ENCODE measurements at regions not wholly inside any gene's neighbourhood (a gene's known extent, or its start where the extent isn't known, plus 50 kb on each side); places are given as distances from the start of the nearest gene placed in this dataset.

- H3K4me1 ChIP-seq (ENCODE audit: control insufficient read depth, insufficient read depth, low read length), result no peaks in the 10 kb centered on the region
- no peaks in the 10 kb centered on the region for H3K9me3 ChIP-seq (ENCODE audit: control insufficient read depth, insufficient read depth, low read length)
- WGBS (ENCODE audit: insufficient coverage), result 54% methylated on average over 3 of the region's 4 CpGs
- no peaks in the 10 kb centered on the region for H3K27me3 ChIP-seq (ENCODE audit: control insufficient read depth, insufficient read depth, low read length)
- no peak for DNase-seq (ENCODE audit: low read depth in 4 of 6, low spot score in 6 of 6)
- H3K27ac ChIP-seq (ENCODE audit: low read depth, low read length), result no peak overlapping the region
- no peaks in the 10 kb centered on the region for H3K36me3 ChIP-seq (ENCODE audit: control insufficient read depth, insufficient read depth, low read length)
- no peak overlapping the region for H3K4me3 ChIP-seq (ENCODE audit: low read depth, low read length)
Measured at GRCh38 chr7:46669028-46669427, 748.0 kb upstream of the IGFBP3 start.

- 100% methylated on average over 1 of the region's 1 CpG for WGBS (ENCODE audit: insufficient coverage)
- H3K27me3 ChIP-seq (ENCODE audit: control insufficient read depth, insufficient read depth, low read length), result no peaks in the 10 kb centered on the region
- no peaks in the 10 kb centered on the region for H3K9me3 ChIP-seq (ENCODE audit: control insufficient read depth, insufficient read depth, low read length)
- peak in 2 of 6 donors; percentile 15 to 19 for DNase-seq (ENCODE audit: low read depth in 4 of 6, low spot score in 6 of 6)
- no peaks in the 10 kb centered on the region for H3K4me1 ChIP-seq (ENCODE audit: control insufficient read depth, insufficient read depth, low read length)
- H3K4me3 ChIP-seq (ENCODE audit: low read depth, low read length), result no peak overlapping the region
- no peaks in the 10 kb centered on the region for H3K36me3 ChIP-seq (ENCODE audit: control insufficient read depth, insufficient read depth, low read length)
- H3K27ac ChIP-seq (ENCODE audit: low read depth, low read length), result no peak overlapping the region
Measured at GRCh38 chr7:46664453-46664852, 743.4 kb upstream of the IGFBP3 start.

- no peak for DNase-seq (ENCODE audit: low read depth in 4 of 6, low spot score in 6 of 6)
- H3K36me3 ChIP-seq (ENCODE audit: control insufficient read depth, insufficient read depth, low read length), result no peaks in the 10 kb centered on the region
- no peaks in the 10 kb centered on the region for H3K9me3 ChIP-seq (ENCODE audit: control insufficient read depth, insufficient read depth, low read length)
- H3K27me3 ChIP-seq (ENCODE audit: control insufficient read depth, insufficient read depth, low read length), result no peaks in the 10 kb centered on the region
- H3K27ac ChIP-seq (ENCODE audit: low read depth, low read length), result no peak overlapping the region
- 90% methylated on average over 2 of the region's 3 CpGs for WGBS (ENCODE audit: insufficient coverage)
- H3K4me3 ChIP-seq (ENCODE audit: low read depth, low read length), result no peak overlapping the region
- no peaks in the 10 kb centered on the region for H3K4me1 ChIP-seq (ENCODE audit: control insufficient read depth, insufficient read depth, low read length)
Measured at GRCh38 chr7:46663025-46663424, 742.0 kb upstream of the IGFBP3 start.

DNA sequence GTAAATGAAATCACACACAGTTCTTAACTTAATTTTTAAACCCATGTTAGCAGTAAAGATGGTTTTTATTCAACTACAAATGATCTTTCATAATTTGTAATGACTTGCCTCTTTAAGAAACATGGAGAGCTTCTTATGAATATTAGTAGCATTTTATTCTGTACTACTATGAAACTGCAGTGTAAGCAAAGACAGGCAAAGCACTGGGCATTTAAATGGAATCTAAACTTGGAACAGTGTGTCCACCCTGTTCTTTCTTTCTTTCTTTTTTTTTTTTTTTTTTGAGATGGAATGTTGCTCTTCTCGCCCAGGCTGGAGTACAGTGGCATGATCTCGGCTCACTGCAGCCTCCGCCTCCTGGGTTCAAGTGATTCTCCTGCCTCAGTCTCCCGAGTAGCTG lies 740.4 kb upstream of the IGFBP3 start:
- DNase-seq (ENCODE audit: low read depth in 4 of 6, low spot score in 6 of 6), result no peak
- no CpG with 5 or more reads among the region's 4 CpGs for WGBS (ENCODE audit: insufficient coverage)

GRCh38 chr7:46660402-46660980 lies 739.4 kb upstream of the IGFBP3 start:
- no peak overlapping the region for H3K4me3 ChIP-seq (ENCODE audit: low read depth, low read length)
- H3K27me3 ChIP-seq (ENCODE audit: control insufficient read depth, insufficient read depth, low read length), result no peaks in the 10 kb centered on the region
- no peaks in the 10 kb centered on the region for H3K9me3 ChIP-seq (ENCODE audit: control insufficient read depth, insufficient read depth, low read length)
- WGBS (ENCODE audit: insufficient coverage), result 100% methylated on average over 1 of the region's 2 CpGs
- DNase-seq (ENCODE audit: low read depth in 4 of 6, low spot score in 6 of 6), result no peak
- H3K36me3 ChIP-seq (ENCODE audit: control insufficient read depth, insufficient read depth, low read length), result no peaks in the 10 kb centered on the region
- no peaks in the 10 kb centered on the region for H3K4me1 ChIP-seq (ENCODE audit: control insufficient read depth, insufficient read depth, low read length)
- no peak overlapping the region for H3K27ac ChIP-seq (ENCODE audit: low read depth, low read length)

More for the DNA sequence above, 740.4 kb upstream of the IGFBP3 start:
- no peaks in the 10 kb centered on the region for H3K4me1 ChIP-seq (ENCODE audit: control insufficient read depth, insufficient read depth, low read length)
- no peaks in the 10 kb centered on the region for H3K36me3 ChIP-seq (ENCODE audit: control insufficient read depth, insufficient read depth, low read length)
- H3K4me3 ChIP-seq (ENCODE audit: low read depth, low read length), result no peak overlapping the region
- no peaks in the 10 kb centered on the region for H3K9me3 ChIP-seq (ENCODE audit: control insufficient read depth, insufficient read depth, low read length)
- no peak overlapping the region for H3K27ac ChIP-seq (ENCODE audit: low read depth, low read length)
- no peaks in the 10 kb centered on the region for H3K27me3 ChIP-seq (ENCODE audit: control insufficient read depth, insufficient read depth, low read length)

- no peaks in the 10 kb centered on the region for H3K27me3 ChIP-seq (ENCODE audit: control insufficient read depth, insufficient read depth, low read length)
- H3K27ac ChIP-seq (ENCODE audit: low read depth, low read length), result no peak overlapping the region
- no peaks in the 10 kb centered on the region for H3K36me3 ChIP-seq (ENCODE audit: control insufficient read depth, insufficient read depth, low read length)
- no peaks in the 10 kb centered on the region for H3K4me1 ChIP-seq (ENCODE audit: control insufficient read depth, insufficient read depth, low read length)
- no peaks in the 10 kb centered on the region for H3K9me3 ChIP-seq (ENCODE audit: control insufficient read depth, insufficient read depth, low read length)
- no peak overlapping the region for H3K4me3 ChIP-seq (ENCODE audit: low read depth, low read length)
- WGBS (ENCODE audit: insufficient coverage), result no CpG with 5 or more reads among the region's 1 CpG
- no peak for DNase-seq (ENCODE audit: low read depth in 4 of 6, low spot score in 6 of 6)
Measured at GRCh38 chr7:46658281-46658680, 737.2 kb upstream of the IGFBP3 start.

DNA sequence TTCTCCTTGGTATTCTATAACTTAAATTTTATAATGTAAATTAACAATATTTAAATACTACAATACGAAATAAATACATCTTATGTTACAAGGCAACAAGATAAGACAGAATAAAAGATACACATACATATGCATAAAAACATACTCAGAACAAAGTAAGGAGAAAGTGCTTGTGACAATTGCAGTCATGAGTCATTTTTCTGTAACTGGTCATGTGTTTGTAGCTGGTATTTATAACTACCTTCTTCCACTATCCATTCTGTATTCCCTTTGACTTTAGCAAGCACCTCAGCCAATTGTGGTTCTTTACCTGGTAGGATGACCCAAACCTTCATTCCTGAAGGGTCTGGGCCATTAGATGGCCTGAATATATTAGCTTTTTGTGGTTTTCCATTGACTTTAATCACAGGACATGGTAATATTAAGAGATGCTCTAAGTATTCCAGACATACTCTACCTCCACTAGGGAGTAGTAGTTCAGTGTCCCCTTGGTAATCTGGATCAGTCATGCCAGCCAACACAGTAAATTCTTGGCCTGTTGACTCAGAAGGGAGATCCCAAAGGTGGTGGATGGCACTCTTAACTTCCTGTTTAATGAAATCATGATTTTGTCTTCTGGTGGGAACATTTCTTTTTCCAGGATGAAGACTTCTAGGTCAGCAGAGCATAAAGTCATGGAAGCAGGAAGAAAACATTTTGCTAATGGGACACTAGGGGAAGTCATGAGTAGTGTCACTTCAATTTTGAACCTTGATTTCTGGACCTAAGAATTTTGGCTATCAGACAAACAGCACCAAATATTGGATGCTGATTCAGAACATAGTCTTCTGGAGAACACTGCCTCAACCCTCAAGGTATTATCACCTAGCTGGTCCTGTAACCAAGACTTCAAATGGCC lies 733.7 kb upstream of the IGFBP3 start:
- no peak for DNase-seq (ENCODE audit: low read depth in 4 of 6, low spot score in 6 of 6)
- no peak overlapping the region for H3K4me3 ChIP-seq (ENCODE audit: low read depth, low read length)
- no peaks in the 10 kb centered on the region for H3K27me3 ChIP-seq (ENCODE audit: control insufficient read depth, insufficient read depth, low read length)
- no peaks in the 10 kb centered on the region for H3K9me3 ChIP-seq (ENCODE audit: control insufficient read depth, insufficient read depth, low read length)
- no peak overlapping the region for H3K27ac ChIP-seq (ENCODE audit: low read depth, low read length)
- H3K4me1 ChIP-seq (ENCODE audit: control insufficient read depth, insufficient read depth, low read length), result no peaks in the 10 kb centered on the region
- no peaks in the 10 kb centered on the region for H3K36me3 ChIP-seq (ENCODE audit: control insufficient read depth, insufficient read depth, low read length)
- no CpG with 5 or more reads among the region's 1 CpG for WGBS (ENCODE audit: insufficient coverage)

GRCh38 chr7:46653848-46654247 lies 732.8 kb upstream of the IGFBP3 start:
- no peaks in the 10 kb centered on the region for H3K4me1 ChIP-seq (ENCODE audit: control insufficient read depth, insufficient read depth, low read length)
- WGBS (ENCODE audit: insufficient coverage), result 100% methylated on average over 1 of the region's 2 CpGs
- no peaks in the 10 kb centered on the region for H3K36me3 ChIP-seq (ENCODE audit: control insufficient read depth, insufficient read depth, low read length)
- H3K27ac ChIP-seq (ENCODE audit: low read depth, low read length), result no peak overlapping the region
- H3K9me3 ChIP-seq (ENCODE audit: control insufficient read depth, insufficient read depth, low read length), result no peaks in the 10 kb centered on the region
- DNase-seq (ENCODE audit: low read depth in 4 of 6, low spot score in 6 of 6), result no peak
- no peak overlapping the region for H3K4me3 ChIP-seq (ENCODE audit: low read depth, low read length)
- no peaks in the 10 kb centered on the region for H3K27me3 ChIP-seq (ENCODE audit: control insufficient read depth, insufficient read depth, low read length)

GRCh38 chr7:46652317-46652716 lies 731.2 kb upstream of the IGFBP3 start:
- DNase-seq (ENCODE audit: low read depth in 4 of 6, low spot score in 6 of 6), result no peak
- Histone ChIP-seq H3K27ac (ENCODE audit: low read depth, low read length) (no peak overlapping the region), H3K27me3 (ENCODE audit: control insufficient read depth, insufficient read depth, low read length) (no peaks in the 10 kb centered on the region), H3K36me3 (ENCODE audit: control insufficient read depth, insufficient read depth, low read length) (no peaks in the 10 kb centered on the region), H3K9me3 (ENCODE audit: control insufficient read depth, insufficient read depth, low read length) (no peaks in the 10 kb centered on the region), H3K4me3 (ENCODE audit: low read depth, low read length) (no peak overlapping the region), H3K4me1 (ENCODE audit: control insufficient read depth, insufficient read depth, low read length) (no peaks in the 10 kb centered on the region)
- 80% methylated on average over 1 of the region's 4 CpGs for WGBS (ENCODE audit: insufficient coverage)

- no peak for DNase-seq (ENCODE audit: low read depth in 4 of 6, low spot score in 6 of 6)
Measured at GRCh38 chr7:46651561-46652088, 730.6 kb upstream of the IGFBP3 start.

More at GRCh38 chr7:46651561-46652088, 730.6 kb upstream of the IGFBP3 start:
- no peaks in the 10 kb centered on the region for H3K27me3 ChIP-seq (ENCODE audit: control insufficient read depth, insufficient read depth, low read length)
- no peaks in the 10 kb centered on the region for H3K4me1 ChIP-seq (ENCODE audit: control insufficient read depth, insufficient read depth, low read length)
- 88% methylated on average over 6 of the region's 8 CpGs for WGBS (ENCODE audit: insufficient coverage)
- H3K4me3 ChIP-seq (ENCODE audit: low read depth, low read length), result no peak overlapping the region
- no peaks in the 10 kb centered on the region for H3K36me3 ChIP-seq (ENCODE audit: control insufficient read depth, insufficient read depth, low read length)
- H3K27ac ChIP-seq (ENCODE audit: low read depth, low read length), result no peak overlapping the region
- H3K9me3 ChIP-seq (ENCODE audit: control insufficient read depth, insufficient read depth, low read length), result no peaks in the 10 kb centered on the region

Measured in spinal cord (tissue), 9 donors.